T-helper 2 cell (primary cell): ENCODE measurements at regions not wholly inside any gene's neighbourhood (a gene's known extent, or its start where the extent isn't known, plus 50 kb on each side); places are given as distances from the start of the nearest gene placed in this dataset.

ENCODE experiments used
- DNase-seq, 5 experiments: peaks; one replicate each; pipeline versions ENCODE4 v3.0.0 to v3.0.0-alpha.2; 2012 to 2022

DNA sequence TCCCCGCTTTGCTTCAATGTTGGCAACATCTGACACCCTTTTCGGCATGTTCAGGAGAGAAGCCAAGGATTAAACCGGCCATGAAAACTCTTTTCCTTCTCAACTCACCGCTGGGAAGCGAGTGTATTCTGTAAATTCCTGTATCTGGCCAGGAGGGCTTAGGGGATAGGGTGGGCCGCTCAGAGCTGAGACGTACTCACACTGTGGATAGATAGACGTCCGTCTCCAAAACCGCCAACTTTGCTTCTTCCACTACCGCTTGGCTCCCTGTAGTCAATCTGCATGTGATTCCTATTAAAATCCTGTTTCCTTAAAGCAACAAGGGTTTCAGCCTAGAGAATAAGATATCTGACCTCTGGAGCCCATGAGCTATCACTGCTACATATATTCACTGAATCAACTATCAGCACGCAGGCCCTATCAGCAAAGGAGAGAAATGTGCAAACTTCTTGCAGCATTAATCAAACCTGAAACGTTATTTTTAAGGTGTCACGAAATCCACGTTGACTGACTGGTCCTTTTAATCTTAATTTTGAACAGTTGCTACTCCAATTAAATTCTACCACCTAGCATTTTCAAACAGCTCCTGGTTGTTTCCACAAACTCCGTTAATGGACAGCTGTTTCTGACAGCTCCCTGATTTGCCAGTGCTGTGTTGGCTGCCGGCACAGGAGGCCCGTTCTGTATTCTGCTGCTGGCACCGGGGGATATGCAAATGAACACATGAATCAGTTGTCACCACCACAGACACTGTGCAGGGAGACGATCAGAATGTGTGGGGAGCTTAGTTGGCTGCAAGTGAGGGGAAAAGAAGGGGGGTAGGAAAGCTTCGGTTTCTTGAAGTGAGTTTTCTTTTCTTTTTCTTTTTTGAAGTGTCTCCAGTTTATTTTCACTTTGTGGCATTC lies 438.9 kb upstream of the ARRDC4 start:
- no peak for DNase-seq

DNA sequence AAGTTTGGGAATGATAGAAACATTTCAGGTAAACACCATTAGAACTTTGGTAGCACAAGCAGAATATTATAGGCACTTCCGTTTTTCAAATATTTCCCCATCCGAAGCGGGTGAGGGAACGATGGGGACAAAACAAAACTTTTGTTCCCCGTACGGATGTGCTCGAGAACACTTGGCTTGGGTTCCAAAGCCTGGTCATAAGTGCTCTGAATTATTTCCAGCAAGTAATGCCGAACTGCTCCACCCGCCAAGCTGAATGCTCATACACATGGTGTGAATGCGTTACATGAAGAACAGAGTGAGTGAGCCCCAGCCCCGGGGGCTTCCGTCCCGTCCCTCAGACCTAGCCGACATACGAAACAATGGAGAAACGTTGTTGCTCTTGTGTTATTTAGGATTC lies 438.2 kb upstream of the ARRDC4 start:
- DNase-seq = no peak

DNA sequence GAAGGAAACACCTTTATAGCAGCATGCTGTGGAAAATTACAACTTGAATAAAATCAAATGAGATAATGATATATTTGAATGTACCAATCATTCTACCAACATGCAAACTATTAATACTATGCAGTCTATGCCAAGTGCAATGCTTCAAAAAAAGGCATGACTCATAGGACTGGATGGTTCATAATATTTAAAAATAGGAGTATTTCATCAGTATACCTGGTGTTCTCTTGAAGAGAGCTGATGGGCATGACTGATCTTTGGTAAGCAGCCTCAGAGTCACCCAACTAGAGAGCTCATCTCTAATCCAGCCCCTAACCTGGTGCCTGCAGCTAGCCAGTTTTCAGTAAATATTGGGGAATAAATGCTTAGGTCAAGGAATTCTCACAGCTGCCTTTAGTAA lies 434.7 kb upstream of the ARRDC4 start:
- DNase-seq = no peak

DNA sequence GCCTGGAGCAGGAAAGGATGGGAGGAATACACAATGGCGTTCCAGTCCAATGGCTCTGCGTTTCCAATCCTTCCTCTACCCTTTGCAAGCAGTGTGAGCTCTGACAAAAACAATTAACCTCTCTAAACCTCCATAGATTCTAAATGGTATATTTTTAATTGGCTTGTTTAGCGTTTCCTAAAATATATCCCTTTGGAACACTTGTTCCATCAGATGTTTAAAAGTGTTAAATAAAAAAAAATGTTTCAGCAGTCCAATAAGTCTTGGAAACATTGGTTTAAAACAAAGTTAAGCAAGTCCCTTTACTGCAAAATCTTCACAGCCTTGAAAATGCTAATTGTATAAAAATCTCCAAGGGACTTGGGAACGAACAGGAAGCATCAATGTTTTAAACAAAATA lies 432.3 kb upstream of the ARRDC4 start:
- no peak for DNase-seq

DNA sequence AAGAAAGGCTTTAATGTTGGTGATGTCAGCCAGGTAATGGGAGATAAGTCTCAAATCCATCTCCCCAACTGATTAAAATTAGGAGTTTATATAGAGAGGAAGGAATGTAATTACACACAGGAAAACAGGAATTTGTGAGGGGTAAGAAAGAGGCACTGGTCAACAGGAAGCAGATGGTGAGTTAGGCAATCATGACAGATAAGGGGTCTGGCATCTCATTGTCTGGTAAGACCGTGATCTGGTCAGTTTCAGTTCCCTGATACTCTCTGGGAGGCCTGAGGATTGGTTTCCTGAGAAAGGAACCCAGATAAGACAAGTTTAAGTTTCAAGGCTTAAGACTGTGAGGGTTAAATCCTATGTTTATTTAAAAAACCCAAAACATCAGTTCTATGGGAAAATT lies 414.7 kb upstream of the ARRDC4 start:
- no peak for DNase-seq

DNA sequence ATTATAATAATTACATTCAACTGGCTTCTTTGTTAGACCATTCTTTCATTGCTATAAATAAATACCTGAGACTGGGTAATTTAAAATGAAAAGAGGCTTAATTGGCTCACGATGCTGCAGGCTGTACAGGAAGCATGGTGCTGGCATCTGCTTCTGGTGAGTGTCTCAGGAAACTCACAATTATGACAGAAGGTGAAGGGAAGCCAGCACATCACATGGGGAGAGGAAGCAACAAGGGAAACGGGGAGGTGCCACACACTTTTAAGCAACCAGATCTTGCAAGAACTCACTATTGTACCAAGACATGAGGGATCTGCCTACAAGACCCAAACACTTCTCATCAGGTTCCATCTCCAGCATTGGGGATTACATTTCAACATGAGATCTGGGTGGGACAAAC lies 413.1 kb upstream of the ARRDC4 start:
- DNase-seq = no peak

DNA sequence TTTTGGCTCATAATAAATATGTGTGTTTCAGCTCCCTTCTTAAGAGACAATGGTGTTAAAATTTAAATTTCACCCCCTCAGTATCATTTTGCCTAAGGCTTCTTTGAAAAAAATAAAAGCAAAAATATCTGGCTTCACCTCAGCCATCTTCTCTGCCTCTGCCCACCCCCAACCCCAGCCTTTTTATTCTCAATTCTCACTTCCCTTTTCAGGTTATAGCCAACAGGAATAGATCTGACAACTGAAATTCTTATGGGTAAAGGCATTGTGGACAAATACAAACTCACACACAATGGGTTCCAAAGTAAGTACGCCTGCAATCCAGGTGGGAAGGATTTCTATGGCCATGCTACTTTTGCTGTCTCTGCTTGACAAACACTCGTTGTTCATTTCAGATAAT lies 399.0 kb upstream of the ARRDC4 start:
- DNase-seq = no peak

DNA sequence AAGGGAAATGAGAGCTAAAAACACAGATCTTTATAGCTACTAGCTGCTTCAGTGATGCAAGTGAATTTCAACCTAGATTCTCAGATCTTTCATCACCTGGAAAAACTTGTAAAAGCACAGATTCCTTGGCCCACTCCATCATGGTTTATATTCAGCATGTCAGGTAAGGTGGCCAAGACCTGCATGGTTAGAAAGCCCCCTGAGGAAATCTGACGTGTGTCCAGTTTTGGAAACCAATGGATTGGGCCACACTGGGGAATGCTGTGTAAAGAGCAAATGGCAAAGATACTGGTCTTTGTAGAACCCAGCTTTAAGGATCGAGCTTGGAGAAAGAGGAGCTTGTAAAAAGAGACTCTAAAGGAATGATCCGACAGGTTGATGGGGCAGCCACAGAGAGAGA lies 397.0 kb upstream of the ARRDC4 start:
- no peak for DNase-seq

DNA sequence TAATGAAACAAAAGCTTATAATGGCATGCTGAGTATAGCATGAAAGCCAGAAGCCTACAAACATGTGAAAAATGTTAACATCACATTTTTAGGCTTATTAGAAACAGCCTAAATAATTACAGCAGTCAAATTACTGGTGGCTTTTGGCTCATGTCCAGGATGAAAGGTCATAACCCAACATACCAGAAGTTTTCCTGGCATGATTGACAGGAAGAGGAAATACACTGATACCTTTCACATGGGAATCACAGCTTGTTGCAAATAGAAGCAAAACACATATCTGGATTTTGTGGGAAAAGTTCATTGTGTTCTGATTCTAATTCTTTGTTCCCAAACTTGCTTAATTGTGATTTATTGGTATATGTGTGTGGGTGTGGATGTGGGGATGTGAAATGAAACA lies 393.5 kb upstream of the ARRDC4 start:
- no peak for DNase-seq

DNA sequence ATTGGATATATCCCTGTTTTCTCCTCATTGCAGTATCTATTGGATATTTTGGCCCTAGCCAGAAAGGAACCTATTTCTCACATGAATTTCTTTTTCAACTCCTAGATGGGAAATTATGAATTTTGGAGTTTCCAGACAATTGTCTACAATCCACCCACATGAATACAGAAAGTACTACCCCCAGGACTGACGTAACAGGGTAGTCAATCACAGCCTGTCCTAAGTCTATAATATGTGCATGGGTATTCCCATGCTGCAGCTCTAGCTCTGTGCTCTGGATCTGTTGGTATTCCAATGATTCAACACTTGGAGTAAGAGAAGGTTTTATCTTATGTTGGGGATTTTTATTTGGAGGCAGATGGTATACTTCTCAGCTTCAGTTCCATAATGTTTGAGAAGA lies 393.1 kb upstream of the ARRDC4 start:
- no peak for DNase-seq

DNA sequence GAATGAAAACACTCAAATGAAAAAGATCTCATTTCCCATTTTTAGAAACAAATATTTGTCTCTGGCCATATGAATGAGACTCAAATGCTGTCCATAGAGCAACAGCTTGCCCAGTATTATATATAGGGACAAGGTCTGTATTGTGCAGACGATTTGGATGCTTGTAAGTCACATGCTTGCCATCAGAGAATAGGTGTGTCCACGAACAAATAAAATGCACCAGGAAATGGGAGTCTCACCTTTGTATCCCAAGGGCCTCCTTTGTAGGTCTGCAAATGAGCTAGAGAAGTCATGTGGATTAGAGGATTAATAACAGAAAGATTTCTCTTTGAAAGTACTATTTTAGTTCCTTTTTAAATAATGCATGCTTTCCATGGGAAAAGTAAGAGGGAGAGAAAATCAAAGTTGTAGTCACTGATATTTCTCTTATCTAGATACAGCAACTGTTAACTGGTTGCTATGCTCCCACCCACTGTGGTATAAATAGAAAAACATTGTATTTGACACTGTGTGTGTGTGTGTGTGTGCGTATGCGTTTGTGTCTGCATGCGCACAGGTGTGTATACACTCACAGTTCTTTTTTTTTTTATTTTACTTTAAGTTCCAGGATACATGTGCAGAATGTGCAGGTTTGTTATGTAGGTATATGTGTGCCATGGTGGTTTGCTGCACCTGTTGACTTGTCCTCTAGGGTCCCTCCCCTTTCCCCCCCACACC lies 383.4 kb upstream of the ARRDC4 start:
- DNase-seq = no peak

DNA sequence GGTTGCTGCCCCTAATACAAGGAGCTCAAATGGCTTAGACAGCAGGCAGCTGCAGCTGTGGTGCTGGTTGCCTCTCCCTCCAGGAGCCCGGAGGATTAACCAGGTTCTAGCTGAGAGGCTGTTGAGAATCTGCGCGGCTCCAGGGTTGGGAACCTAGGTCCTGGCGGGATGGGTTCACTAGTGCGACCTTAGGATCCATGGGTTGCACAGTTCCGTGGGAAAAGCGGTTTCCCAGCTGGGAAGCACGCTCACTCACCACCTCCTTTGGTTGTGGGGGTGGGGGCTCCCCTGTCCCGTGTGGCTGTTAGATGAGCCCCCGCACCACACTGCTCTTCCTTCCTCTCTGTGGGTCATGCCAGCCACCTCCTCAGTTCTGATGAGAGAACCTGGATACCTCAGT lies 375.1 kb upstream of the ARRDC4 start:
- no peak for DNase-seq

DNA sequence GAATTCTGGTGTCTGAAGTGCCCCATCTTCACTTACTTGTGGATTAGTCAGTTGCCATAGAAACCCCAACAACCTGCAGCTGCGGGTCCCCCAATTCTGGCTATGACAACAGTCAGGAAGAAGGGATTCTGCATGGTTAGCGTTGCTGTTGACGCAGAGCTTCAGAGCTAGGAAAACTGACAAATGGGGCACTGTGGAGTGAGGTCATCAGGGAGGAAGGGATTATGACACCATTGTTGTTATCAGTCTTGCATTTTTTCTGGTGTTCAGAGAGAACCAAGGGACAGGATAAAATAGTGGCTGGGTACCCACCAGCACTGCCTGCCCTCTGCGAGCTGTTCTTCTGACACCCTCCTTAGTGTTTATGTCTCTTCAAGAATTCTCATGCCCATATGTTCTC lies 367.7 kb upstream of the ARRDC4 start:
- DNase-seq = no peak

DNA sequence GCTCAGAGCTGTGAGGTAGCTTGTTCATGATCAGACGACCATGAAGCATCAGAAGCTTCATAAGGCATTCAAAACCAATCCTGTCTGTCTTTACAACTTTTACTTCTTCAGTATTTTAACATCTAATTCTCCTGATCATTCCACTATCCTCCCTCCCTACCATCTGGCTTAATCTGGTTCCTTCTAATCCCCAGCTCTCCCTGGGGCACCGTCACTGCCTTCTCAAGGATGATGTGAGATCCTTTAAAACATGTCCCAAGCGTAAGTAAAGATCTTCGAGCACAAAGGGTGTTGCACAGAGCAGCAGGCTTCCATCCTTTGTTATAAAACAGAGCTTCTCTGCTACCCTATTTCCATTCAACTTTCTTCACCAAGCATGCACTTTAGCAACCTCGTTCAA lies 362.7 kb upstream of the ARRDC4 start:
- DNase-seq = no peak

DNA sequence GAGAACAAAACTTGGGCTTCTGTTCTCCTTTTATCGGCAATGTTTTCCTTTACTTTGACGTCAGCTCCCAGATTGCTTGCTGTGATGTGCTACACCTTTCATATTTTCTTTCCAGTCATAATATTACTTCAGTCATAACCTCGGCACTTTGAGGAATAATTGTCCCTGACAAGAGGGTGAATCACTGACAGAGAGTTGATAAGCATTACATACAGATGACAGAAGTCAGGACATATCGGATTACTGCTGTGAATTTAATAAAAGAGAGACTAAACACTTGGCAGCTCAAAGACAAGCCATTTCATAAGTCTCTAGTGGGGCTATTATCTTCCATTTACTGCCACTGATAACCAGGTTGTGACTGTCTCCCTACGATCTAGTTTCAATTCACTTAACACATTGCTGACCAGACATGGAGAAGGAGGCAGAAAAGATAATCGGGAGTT lies 362.1 kb upstream of the ARRDC4 start:
- no peak for DNase-seq

DNA sequence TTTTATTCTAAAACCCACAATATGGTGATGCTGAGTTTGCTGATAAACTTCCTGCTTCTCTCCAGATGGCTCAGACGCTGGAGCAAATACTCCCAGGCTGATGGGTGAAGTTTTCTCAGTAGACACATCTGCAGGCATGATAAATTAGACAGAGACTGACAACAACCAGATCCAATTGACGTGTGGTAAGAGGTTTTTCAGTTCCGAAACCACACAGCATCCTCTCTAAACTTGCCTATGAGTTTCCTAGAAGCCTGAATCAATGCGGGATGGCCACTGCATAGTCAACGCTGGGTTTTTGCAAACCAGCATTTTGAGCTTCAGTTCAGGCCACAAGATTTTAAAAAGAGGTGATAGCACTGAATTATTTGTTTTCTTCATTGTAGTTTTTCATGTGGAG lies 360.3 kb upstream of the ARRDC4 start:
- no peak for DNase-seq

DNA sequence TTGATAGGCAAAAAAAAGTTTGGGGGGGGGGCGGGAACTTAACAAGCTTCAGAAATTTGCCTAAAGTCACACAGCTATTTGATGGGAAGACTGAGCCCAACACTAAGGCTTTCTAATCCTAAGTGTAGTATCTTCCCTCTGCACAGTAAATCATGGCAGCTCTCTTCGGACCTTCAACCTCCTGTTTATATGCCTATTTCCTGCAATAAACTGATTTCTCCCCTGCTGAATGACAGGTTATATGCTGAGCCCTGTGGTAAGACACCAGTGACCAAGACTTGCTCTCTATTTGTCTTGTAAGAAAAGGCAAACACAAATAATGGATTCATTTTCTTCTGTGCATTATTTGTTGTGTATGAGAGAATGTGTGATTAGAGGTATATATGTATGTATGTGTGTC lies 355.8 kb upstream of the ARRDC4 start:
- no peak for DNase-seq

DNA sequence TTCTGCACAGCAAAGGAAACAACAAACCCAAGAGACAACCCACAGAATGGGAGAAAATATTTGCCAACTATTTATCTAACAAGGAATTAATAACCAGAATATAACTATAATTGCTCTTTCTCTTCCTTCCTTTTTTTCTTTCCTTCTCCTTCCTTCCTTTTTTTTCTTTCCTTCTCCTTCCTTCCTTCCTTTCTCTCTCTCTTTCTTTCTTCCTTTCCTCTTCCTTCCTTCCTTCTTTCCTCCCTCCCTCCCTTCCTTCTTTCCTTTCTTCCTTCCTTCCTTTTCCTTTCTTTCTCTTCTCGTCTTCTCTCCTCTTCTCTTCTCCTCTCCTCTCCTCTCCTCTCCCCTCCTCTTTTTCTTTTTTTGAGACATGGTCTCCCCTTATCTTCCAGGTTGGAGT lies 345.4 kb upstream of the ARRDC4 start:
- no peak for DNase-seq

DNA sequence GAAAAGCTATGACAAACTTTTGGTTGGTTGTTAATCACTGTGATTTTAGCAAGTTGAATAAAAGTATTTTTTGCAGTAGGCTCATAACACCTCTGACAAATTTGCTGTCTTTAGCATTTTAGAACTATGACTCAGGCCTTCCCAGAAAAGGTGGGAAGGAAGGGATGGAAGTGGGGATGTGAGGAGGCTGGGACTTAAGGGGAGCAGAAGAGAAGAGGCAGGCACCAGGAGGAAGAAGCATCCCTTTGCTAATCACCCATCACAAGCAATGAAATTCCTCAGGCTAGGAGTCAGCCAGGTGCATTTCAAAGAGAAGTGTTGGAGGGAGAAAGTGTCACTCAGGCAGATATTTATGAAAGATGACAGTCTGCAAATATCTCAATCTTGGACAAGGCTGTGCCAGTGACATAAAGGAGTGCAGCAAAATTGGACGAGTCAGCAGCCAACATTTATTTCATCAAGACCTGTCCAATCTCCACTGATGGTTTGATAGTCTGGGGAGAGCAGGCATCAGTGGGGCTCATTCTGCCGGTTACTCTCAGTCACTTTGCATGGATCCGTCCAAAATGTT lies 337.3 kb upstream of the ARRDC4 start:
- DNase-seq = no peak

DNA sequence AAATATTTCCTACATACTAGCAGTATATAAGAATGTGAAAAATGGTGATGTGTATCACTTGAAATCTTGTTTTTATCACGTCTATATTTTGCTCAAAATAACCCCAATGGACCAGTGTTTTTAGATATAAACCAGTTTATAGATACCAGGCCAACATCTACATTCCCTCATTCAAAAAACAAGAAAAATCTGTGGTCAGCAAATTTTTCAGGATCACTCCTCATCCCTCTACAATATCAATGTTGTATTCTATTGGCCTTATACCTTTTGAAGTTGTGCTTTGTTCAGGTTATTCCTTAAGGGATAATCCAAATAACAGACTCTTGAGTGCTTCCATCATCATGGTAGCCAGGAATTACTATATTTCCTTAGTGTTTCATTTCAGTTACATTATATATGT lies 332.9 kb upstream of the ARRDC4 start:
- DNase-seq = no peak

DNA sequence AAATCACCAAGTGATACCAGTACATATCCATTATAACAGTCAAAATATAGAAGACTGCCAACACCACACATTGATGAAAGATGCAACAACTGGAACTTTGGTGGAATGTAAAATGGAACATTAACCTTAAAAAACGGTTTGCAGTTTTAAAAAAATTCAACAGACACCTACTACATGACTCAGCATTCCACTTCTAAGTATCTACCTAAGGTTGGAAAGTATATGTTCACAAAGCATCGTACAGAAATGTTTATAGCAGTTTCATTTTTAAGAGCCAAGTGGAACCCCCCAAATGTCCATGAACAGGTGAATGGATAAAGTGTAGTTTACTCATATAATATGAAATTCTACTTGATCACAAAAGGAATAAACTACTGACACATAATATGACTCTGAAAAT lies 314.7 kb upstream of the ARRDC4 start:
- no peak for DNase-seq

DNA sequence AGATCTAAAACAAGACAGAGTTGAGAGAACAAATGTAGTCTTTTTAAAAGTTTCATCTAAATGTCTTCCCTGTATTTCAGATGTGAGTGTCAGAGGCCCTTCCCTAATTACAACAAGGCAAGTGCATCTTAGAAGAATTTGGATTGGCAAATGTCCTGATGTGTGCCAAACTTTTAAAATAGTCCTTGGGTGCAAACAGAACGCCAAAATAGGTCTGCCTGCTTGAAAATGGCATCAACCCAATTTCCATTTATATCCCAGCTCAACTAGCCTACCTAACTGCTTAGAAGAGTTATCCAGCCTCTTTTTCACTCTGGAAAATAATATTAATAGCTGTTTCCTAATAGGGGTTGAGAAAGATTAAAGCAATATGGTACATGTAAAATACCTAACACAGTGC lies 311.8 kb upstream of the ARRDC4 start:
- DNase-seq = no peak

DNA sequence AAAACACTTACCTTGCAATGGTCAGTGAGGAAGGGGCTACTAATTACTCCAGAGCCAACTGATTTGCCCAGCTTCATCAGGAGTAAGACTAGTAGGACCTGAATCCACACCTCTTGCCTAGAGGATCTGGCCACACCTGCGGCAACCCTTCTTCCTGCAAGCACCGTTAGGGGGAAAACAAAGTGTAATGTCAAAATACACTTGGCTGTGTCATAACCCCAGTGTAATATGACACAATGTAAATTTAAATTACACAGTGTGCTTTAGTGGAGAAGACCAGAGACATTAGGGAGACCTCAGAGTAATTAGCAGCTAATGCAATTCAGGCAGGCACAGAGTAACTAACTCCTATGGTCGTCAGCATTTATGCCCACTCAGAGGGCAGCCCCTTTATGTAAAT lies 308.5 kb upstream of the ARRDC4 start:
- DNase-seq = no peak

DNA sequence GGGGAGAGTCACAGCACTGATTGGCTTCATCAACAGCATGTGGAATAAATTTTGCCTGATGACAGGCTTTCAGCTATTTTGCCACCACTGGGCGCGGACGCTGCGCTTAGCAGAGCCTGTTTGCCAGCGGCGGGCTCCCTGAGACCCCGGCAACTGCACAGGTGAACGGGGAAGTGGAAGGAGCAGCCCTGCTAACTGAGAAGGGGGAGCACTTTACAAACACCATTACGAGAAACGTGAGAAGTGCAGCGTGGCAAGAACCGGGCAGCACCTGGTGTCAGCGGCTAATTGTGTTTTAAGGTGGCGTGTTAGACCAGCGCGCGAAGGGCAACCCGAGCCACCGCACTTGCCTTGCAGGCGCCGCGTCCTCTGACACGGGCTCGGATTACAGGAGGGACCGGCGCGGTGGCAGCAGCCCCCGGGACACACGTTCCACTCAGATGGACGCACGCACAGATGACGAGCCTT lies 307.8 kb upstream of the ARRDC4 start:
- no peak for DNase-seq
